NOMO-1 treated with DMSO at 0.1 percent for 48 hours (cell line): ENCODE measurements at regions not wholly inside any gene's neighbourhood (a gene's known extent, or its start where the extent isn't known, plus 50 kb on each side); places are given as distances from the start of the nearest gene placed in this dataset.

Experiments used
- DNase-seq: peaks from one replicate; lab custom pipeline; 2025; ENCODE audit not compliant: unreplicated experiment; lab: John Stamatoyannopoulos, UW

DNA sequence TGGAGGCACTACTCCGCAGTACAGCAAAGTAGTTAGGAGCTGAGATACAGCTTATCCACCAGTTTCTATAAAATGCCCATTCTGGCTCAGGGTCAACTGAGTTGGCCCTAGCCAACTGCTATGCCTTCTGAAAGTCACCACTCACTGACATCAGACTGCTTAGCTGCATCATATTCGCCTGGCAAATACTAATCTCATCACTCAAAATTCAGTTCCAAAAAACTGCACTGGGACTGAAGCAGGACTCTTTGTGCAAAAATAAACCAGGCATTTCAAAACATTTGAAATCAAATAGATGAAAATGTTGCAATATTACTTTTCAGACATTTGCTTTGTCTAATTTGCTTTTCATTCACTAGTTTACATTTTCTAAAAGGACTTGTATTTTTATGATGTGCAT, 230.0 kb downstream of the ALDH8A1 start:
- no peak for DNase-seq

DNA sequence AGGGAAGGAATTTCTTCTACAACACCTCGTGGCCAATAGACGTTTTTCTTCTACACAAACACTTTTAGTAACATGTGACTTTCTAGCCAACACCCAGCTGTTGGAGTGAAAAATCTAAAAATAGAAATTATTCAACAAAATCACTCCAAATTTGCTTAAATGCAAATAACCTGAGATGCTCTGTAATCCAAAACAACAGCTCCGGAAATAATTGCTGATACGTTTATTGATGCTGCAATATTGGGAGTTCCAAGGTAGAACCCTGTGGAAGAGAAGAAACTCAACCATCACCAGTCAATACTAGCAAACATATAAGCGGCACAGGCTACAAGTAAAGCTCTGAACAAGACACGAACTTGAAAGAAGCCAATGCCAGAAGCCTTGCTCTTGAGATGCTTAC, 230.6 kb downstream of the ALDH8A1 start:
- no peak for DNase-seq

- DNase-seq: peak; percentile 10
Observed at GRCh38 chr6:134714679-134715078, 235.2 kb downstream of the ALDH8A1 start.

- DNase-seq: peak; percentile 36
Observed at GRCh38 chr6:134714113-134714512, 235.8 kb downstream of the ALDH8A1 start.

- no peak for DNase-seq
Observed at GRCh38 chr6:134712311-134712710, 237.6 kb downstream of the ALDH8A1 start.

GRCh38 chr6:134708079-134708478, 241.8 kb downstream of the ALDH8A1 start:
- DNase-seq: peak; percentile 40

GRCh38 chr6:134707342-134708031, 242.4 kb downstream of the ALDH8A1 start:
- peak; percentile 42 for DNase-seq

DNA sequence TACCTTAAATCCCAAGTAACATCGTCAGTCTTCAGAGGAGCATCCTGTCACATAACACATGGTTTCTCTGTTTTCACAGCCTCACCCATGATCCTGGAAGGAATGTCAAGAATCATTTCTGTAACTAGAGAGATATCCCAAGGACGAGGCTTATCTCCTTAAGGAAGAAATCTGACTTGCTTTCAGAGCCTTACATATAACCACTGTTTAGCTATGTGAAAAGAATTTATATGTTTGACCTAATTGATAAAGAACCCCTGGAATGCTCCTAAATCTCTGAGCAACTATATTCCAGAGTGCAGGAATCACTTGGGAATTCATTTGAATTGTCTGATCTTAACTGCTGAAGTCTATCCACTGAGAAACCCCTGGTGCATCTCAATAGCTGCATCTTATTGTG, 243.1 kb downstream of the ALDH8A1 start:
- no peak for DNase-seq

- no peak for DNase-seq
Observed at GRCh38 chr6:134706153-134706552, 243.7 kb downstream of the ALDH8A1 start.

- no peak for DNase-seq
Observed at GRCh38 chr6:134703206-134703605, 246.7 kb downstream of the ALDH8A1 start.

DNA sequence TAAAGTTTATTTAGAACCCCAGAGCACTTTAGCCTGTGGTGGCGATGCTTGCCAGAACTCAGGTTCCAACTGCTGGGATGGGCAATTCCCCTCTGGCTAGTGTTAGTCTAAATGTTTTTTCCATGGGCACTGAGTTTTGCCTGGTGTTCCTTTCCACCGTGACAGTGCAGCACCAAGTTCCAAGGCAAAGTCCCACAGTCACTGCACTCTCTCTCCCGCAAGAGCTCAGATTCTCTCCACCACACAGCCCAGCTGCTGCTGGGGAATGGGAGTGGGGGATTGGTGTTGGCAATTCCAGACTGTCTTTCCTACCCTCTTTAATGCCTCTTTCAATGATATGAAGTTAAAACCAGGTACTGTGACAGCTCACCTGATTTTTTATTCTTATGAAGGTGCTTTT, 247.6 kb downstream of the ALDH8A1 start:
- DNase-seq: no peak

GRCh38 chr6:134701301-134701700, 248.6 kb downstream of the ALDH8A1 start:
- DNase-seq: no peak

- no peak for DNase-seq
Observed at GRCh38 chr6:134698228-134698627, 251.7 kb downstream of the ALDH8A1 start.

DNA sequence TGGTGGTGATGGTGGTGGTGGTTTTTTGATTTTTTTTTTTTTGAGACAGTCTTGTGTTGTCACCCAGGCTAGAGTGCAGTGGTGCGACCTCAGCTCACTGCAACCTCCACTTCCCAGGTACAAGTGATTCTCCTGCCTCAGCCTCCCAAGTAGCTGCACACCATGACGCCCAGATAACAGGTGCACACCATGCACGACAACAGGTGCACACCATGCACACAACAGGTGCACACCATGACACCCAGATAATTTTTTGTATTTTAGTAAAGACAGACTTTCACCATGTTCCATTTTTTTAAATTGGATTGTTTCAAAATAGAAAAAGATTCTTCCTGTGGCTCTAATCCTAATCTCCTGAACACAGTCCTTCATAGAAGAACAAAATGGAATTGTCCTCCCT, 257.9 kb downstream of the ALDH8A1 start:
- DNase-seq: no peak

DNA sequence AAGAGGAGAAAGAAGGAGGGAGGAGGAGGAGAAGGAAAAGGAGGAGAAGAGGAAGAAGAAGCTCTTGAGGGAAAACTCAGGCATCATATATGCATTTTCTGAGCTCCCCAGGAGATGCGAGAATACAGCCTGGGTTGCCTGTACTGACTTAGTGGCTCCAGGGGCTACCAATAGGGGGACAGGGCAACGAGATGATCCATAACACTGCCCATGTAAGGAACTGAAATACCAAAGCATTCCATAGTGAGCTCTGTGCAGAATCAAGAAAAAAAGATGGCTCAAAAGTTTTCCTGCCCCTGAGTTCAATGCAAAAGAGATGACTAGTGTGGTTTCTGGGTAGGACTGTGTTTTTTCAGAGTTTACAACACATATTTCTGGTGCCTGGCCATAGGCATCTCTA, 258.7 kb downstream of the ALDH8A1 start:
- no peak for DNase-seq

DNA sequence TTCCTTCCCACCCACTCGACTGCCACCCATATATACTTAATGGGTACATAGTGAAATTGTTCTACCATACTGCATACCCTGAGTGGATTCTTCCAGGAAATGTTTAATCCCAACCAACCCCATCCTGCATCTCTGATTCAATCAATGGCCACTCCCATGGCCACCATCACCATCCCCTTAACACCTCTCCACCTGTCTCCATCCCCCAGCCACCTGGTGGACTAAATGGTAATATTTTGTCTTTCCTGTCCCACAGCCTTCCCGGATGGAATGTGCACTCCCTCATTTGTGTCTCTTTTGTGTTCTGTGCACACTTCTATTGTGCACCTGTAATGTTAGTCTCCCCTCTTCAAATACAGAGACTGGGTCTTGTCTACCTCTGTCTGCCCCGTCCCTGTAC, 259.9 kb downstream of the ALDH8A1 start:
- DNase-seq: no peak

DNA sequence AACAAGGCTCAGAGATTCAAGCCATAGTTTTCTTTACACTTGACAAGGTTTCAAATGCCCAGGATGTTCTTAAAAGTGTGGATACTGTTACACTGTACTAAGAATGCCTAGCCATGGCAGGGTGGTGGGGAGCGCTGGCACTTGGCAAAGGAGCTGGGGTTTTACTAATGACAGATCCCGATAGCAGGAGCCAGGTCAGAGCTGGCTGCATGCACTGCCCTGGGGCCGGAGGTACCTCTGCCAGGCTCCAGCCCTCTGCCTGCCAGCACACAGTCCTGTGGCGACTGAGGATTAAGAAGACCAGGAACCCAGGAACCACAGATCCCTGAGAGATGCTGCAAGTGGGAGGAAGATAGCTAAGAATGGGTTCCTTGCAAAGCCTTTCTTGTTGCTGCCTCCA, 260.3 kb downstream of the ALDH8A1 start:
- DNase-seq: no peak

- DNase-seq: no peak
Observed at GRCh38 chr6:134689177-134689576, 260.7 kb downstream of the ALDH8A1 start.

DNA sequence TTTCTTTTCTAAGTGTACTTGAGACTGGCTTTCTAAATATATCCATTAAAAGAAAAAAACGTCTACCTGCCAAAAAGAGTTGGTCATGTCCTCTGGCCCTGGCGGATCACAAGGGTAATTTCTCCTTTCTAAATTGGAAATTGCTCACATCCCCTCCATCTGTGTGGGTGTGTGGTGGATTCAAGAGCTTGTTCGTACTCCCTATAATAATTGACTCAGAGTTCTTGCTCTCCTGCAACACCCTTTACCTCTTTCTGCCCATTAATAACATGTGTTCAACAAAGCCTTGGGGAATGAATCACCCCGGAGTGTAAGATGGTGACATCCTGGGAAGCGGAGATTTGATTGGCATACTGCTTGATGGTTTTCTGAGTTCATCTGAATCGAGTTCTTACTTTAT, 263.8 kb downstream of the ALDH8A1 start:
- no peak for DNase-seq

GRCh38 chr6:134684423-134684795, 265.5 kb downstream of the ALDH8A1 start:
- peak; percentile 1 for DNase-seq

DNA sequence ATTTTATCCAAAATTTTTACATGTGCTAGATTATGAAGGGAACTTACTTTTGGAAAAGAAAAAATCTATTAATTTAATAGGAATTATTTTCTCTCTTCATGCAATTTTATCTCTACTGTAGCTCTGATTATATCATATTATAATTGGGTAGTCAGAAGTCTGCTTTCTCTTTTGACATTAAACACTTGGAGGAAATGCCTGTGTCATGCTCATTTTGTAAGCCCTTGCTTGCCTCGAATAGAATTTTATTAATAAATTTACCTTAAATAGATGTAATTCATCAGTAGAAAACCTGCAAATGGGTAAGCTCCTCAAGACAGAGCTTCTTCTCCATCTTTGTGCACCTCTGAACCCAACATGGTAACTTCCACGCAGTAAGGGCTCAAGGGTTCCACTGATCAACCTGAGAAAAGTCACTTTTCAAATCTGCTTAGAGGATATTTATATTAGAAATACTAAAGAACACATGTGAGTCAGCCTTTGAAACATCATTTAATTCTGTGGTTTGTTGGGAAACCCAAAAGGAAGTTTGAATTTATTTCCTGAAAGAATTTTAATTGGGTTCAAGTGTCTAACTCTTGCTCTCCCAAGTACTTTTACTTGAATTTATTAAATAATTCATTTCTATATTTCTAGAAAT, 266.0 kb downstream of the ALDH8A1 start:
- DNase-seq: no peak

DNA sequence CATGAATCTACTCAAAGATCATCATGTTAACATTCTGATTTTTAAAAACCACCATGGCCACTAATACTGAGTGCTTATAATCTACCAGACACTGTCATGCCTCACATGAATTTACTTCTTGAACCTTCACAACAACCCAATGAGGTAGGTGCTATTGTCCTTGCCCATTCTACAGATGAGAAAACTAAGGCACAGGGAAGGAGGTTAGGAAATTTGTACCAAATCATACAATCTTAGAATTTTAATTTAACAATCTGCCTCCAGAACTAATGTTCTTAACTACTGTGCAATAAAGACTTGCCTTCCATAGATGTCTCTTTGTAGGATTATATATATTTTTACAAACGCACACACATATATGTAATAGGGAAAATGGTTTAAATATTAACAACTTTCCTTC, 269.5 kb downstream of the ALDH8A1 start:
- DNase-seq: no peak

GRCh38 chr6:134680021-134680420, 269.9 kb downstream of the ALDH8A1 start:
- no peak for DNase-seq
